ENCODE measurements at regions not wholly inside any gene's neighbourhood (a gene's known extent, or its start where the extent isn't known, plus 50 kb on each side); places are given as distances from the start of the nearest gene placed in this dataset.
A peak's percentile ranks its signal among the peaks of the same experiment; 100 is the strongest.

DNA sequence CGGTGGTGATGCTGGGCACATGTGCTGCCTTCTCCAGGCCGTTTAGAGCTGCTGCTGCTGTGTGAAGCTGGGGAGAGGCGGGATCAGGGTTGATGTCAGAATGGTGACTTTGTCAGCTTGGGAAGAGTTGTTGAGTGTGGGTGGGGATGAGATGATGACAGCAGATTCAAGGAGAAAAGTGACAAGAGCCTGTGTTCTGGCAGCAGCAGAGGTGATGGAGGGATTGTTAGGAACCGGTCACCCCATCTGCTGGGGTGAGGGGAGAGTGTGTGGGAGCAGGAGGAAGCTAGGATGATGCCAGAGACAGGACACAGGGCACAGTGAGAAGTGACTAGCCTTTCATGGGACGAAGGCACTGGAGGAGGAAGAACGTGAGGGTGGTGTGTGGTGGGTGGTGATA lies 345.5 kb downstream of the RNF144A start:
- POLR2A ChIA-PET = no interaction called here
- Histone ChIP-seq H3K36me3 (ENCODE audit: control insufficient read depth in 2 of 2, insufficient read depth in 1 of 2, low read length in 2 of 2) (no peaks in the 10 kb centered on the region), H3K27ac (ENCODE audit: extremely low read depth, low read depth, low read length) (no peak overlapping the region), H3K4me1 (ENCODE audit: control insufficient read depth, insufficient read depth, low read length) (no peaks in the 10 kb centered on the region), H3K4me3 (ENCODE audit: low read depth, low read length) (no peak overlapping the region), H3K9me3 (ENCODE audit: control insufficient read depth, insufficient read depth, low read depth, low read length) (no peaks in the 10 kb centered on the region)
- TF ChIP-seq, protein P1, sequence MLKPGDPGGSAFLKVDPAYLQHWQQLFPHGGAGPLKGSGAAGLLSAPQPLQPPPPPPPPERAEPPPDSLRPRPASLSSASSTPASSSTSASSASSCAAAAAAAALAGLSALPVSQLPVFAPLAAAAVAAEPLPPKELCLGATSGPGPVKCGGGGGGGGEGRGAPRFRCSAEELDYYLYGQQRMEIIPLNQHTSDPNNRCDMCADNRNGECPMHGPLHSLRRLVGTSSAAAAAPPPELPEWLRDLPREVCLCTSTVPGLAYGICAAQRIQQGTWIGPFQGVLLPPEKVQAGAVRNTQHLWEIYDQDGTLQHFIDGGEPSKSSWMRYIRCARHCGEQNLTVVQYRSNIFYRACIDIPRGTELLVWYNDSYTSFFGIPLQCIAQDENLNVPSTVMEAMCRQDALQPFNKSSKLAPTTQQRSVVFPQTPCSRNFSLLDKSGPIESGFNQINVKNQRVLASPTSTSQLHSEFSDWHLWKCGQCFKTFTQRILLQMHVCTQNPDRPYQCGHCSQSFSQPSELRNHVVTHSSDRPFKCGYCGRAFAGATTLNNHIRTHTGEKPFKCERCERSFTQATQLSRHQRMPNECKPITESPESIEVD (tag by site-specific recombination; IDR thresholded peaks at IDR 0.05) = no peak
- TF ChIP-seq ZNF658 (tag by site-specific recombination; IDR thresholded peaks at IDR 0.05) (no peak), ZNF843 (tag by site-specific recombination; IDR thresholded peaks at IDR 0.05) (no peak), EGR2 (tag by site-specific recombination; IDR thresholded peaks at IDR 0.05; ENCODE audit: low read depth) (peak; percentile 59; the same call in 1 of the 2 replicates), ZFHX2 (tag by site-specific recombination; conservative IDR thresholded peaks at IDR 0.05) (peak; percentile 51), ZNF426 (tag by site-specific recombination; IDR thresholded peaks at IDR 0.05) (no peak)
- TF ChIP-seq, protein P2, sequence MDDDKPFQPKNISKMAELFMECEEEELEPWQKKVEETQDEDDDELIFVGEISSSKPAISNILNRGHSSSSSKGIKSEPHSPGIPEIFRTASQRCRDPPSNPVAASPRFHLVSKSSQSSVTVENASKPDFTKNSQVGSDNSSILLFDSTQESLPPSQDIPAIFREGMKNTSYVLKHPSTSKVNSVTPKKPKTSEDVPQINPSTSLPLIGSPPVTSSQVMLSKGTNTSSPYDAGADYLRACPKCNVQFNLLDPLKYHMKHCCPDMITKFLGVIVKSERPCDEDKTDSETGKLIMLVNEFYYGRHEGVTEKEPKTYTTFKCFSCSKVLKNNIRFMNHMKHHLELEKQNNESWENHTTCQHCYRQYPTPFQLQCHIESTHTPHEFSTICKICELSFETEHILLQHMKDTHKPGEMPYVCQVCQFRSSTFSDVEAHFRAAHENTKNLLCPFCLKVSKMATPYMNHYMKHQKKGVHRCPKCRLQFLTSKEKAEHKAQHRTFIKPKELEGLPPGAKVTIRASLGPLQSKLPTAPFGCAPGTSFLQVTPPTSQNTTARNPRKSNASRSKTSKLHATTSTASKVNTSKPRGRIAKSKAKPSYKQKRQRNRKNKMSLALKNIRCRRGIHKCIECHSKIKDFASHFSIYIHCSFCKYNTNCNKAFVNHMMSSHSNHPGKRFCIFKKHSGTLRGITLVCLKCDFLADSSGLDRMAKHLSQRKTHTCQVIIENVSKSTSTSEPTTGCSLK (tag by site-specific recombination; IDR thresholded peaks at IDR 0.05) = no peak
- TF ChIP-seq, protein P3, sequence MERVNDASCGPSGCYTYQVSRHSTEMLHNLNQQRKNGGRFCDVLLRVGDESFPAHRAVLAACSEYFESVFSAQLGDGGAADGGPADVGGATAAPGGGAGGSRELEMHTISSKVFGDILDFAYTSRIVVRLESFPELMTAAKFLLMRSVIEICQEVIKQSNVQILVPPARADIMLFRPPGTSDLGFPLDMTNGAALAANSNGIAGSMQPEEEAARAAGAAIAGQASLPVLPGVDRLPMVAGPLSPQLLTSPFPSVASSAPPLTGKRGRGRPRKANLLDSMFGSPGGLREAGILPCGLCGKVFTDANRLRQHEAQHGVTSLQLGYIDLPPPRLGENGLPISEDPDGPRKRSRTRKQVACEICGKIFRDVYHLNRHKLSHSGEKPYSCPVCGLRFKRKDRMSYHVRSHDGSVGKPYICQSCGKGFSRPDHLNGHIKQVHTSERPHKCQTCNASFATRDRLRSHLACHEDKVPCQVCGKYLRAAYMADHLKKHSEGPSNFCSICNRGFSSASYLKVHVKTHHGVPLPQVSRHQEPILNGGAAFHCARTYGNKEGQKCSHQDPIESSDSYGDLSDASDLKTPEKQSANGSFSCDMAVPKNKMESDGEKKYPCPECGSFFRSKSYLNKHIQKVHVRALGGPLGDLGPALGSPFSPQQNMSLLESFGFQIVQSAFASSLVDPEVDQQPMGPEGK (tag by site-specific recombination; IDR thresholded peaks at IDR 0.05) = no peak
- CTCF ChIA-PET = no interaction called here

DNA sequence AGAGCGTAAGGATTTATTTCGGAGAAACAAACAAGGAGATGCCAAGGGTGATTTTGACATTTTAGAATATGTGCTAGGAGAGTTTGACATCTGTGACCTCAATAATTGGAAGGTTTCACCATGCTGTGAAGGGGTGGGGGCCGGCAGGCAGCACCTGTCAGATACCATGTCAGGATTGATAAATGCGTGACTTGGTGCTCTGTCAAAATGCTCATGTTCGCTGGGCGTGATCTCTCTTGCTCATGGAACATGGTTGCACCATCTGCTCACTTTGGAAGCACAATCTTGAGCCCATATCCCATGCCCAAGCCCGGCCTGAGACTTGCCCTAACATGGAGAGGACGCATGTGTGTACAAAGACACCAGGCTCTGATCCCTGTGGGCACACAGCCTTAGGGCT lies 347.6 kb downstream of the RNF144A start:
- H3K36me3 ChIP-seq (ENCODE audit: control insufficient read depth in 2 of 2, insufficient read depth in 1 of 2, low read length in 2 of 2) = no peaks in the 10 kb centered on the region
- no peaks in the 10 kb centered on the region for H3K9me3 ChIP-seq (ENCODE audit: control insufficient read depth, insufficient read depth, low read depth, low read length)
- CTCF ChIA-PET = no interaction called here
- no peaks in the 10 kb centered on the region for H3K4me1 ChIP-seq (ENCODE audit: control insufficient read depth, insufficient read depth, low read length)
- POLR2A ChIA-PET = no interaction called here
- no peak overlapping the region for H3K27ac ChIP-seq (ENCODE audit: extremely low read depth, low read depth, low read length)
- no peak overlapping the region for H3K4me3 ChIP-seq (ENCODE audit: low read depth, low read length)
- no peak for TF ChIP-seq HOXD13 (CRISPR knock-in tag; IDR thresholded peaks at IDR 0.05; ENCODE audit: borderline replicate concordance)
- TF ChIP-seq, protein P4, sequence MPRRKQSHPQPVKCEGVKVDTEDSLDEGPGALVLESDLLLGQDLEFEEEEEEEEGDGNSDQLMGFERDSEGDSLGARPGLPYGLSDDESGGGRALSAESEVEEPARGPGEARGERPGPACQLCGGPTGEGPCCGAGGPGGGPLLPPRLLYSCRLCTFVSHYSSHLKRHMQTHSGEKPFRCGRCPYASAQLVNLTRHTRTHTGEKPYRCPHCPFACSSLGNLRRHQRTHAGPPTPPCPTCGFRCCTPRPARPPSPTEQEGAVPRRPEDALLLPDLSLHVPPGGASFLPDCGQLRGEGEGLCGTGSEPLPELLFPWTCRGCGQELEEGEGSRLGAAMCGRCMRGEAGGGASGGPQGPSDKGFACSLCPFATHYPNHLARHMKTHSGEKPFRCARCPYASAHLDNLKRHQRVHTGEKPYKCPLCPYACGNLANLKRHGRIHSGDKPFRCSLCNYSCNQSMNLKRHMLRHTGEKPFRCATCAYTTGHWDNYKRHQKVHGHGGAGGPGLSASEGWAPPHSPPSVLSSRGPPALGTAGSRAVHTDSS (tag by site-specific recombination; IDR thresholded peaks at IDR 0.05) = no peak
- TF ChIP-seq, protein P5, sequence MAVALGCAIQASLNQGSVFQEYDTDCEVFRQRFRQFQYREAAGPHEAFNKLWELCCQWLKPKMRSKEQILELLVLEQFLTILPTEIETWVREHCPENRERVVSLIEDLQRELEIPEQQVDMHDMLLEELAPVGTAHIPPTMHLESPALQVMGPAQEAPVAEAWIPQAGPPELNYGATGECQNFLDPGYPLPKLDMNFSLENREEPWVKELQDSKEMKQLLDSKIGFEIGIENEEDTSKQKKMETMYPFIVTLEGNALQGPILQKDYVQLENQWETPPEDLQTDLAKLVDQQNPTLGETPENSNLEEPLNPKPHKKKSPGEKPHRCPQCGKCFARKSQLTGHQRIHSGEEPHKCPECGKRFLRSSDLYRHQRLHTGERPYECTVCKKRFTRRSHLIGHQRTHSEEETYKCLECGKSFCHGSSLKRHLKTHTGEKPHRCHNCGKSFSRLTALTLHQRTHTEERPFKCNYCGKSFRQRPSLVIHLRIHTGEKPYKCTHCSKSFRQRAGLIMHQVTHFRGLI (tag by site-specific recombination; IDR thresholded peaks at IDR 0.05) = no peak
- no peak for TF ChIP-seq ZNF660 (tag by site-specific recombination; IDR thresholded peaks at IDR 0.05)
- TF ChIP-seq, protein P6, sequence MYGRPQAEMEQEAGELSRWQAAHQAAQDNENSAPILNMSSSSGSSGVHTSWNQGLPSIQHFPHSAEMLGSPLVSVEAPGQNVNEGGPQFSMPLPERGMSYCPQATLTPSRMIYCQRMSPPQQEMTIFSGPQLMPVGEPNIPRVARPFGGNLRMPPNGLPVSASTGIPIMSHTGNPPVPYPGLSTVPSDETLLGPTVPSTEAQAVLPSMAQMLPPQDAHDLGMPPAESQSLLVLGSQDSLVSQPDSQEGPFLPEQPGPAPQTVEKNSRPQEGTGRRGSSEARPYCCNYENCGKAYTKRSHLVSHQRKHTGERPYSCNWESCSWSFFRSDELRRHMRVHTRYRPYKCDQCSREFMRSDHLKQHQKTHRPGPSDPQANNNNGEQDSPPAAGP (tag by site-specific recombination; IDR thresholded peaks at IDR 0.05) = no peak
- no peak for TF ChIP-seq REPIN1 (tag by site-specific recombination; IDR thresholded peaks at IDR 0.05; ENCODE audit: low read depth)
- TF ChIP-seq ZNF530 (tag by site-specific recombination; IDR thresholded peaks at IDR 0.05; ENCODE audit: low read depth) = no peak
- no peak for TF ChIP-seq ZNF223 (tag by site-specific recombination; IDR thresholded peaks at IDR 0.05)
- TF ChIP-seq ZNF747 (tag by site-specific recombination; IDR thresholded peaks at IDR 0.05) = no peak
- no peak for TF ChIP-seq ZNF785 (tag by site-specific recombination; IDR thresholded peaks at IDR 0.05)
- TF ChIP-seq, protein P7, sequence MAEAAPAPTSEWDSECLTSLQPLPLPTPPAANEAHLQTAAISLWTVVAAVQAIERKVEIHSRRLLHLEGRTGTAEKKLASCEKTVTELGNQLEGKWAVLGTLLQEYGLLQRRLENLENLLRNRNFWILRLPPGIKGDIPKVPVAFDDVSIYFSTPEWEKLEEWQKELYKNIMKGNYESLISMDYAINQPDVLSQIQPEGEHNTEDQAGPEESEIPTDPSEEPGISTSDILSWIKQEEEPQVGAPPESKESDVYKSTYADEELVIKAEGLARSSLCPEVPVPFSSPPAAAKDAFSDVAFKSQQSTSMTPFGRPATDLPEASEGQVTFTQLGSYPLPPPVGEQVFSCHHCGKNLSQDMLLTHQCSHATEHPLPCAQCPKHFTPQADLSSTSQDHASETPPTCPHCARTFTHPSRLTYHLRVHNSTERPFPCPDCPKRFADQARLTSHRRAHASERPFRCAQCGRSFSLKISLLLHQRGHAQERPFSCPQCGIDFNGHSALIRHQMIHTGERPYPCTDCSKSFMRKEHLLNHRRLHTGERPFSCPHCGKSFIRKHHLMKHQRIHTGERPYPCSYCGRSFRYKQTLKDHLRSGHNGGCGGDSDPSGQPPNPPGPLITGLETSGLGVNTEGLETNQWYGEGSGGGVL (tag by site-specific recombination; IDR thresholded peaks at IDR 0.05) = no peak
- no peak for TF ChIP-seq ZNF843 (tag by site-specific recombination; IDR thresholded peaks at IDR 0.05)
- no peak for TF ChIP-seq ZNF114 (tag by site-specific recombination; IDR thresholded peaks at IDR 0.05)
- TF ChIP-seq WT1 (tag by site-specific recombination; IDR thresholded peaks at IDR 0.05) = no peak
- TF ChIP-seq RBAK (tag by site-specific recombination; IDR thresholded peaks at IDR 0.05) = no peak
- no peak for TF ChIP-seq GLI4 (tag by site-specific recombination; IDR thresholded peaks at IDR 0.05)
- TF ChIP-seq ZNF654 (tag by site-specific recombination; IDR thresholded peaks at IDR 0.05; ENCODE audit: low read depth) = no peak
